SU-DHL-6 (cell line): ENCODE measurements at regions not wholly inside any gene's neighbourhood (a gene's known extent, or its start where the extent isn't known, plus 50 kb on each side); places are given as distances from the start of the nearest gene placed in this dataset.

Experiments used
- EZH2phosphoT487 ChIP-seq: fragments of 200-600 bp; sonication (generic), shearing (Covaris generic); conservative IDR thresholded peaks from 2 replicates; pipeline ENCODE4 v1.6.1; 2018; ENCODE audit warnings: mild to moderate bottlenecking, antibody characterized with exemption, low read length, moderate library complexity, mixed read lengths
- TF ChIP-seq, protein P1 (sequence below): fragments of 200-600 bp; sonication (generic); IDR thresholded peaks from one replicate; pipeline ENCODE4 v1.5.1; 2017; ENCODE audit warnings: antibody characterized with exemption, mild to moderate bottlenecking, low read length, moderate library complexity; ENCODE audit not compliant: insufficient read depth, poor library complexity, severe bottlenecking

DNA sequence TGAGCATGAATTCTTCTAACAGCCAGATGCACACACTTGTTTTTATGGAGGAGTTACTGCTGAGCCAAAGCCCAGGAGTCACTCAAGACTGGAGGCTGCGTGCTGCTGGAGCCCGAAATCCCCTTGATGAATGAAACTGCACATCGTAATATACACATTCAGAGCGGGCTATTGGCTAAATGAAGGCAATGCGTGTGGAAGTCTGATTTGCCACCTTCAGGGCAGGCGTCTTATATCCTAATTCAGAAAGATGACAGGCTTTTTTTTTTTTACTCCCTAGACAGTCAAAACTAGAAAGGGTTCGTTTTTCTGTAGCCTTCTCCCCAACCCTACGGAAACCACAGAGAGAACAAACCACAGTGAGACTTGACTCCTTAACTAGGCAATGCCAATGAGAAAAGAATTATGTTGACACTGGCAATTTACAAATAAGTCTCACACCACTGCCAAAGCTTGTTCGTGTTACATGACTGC lies 227.2 kb upstream of the KLF14 start:
- TF ChIP-seq, protein P1, sequence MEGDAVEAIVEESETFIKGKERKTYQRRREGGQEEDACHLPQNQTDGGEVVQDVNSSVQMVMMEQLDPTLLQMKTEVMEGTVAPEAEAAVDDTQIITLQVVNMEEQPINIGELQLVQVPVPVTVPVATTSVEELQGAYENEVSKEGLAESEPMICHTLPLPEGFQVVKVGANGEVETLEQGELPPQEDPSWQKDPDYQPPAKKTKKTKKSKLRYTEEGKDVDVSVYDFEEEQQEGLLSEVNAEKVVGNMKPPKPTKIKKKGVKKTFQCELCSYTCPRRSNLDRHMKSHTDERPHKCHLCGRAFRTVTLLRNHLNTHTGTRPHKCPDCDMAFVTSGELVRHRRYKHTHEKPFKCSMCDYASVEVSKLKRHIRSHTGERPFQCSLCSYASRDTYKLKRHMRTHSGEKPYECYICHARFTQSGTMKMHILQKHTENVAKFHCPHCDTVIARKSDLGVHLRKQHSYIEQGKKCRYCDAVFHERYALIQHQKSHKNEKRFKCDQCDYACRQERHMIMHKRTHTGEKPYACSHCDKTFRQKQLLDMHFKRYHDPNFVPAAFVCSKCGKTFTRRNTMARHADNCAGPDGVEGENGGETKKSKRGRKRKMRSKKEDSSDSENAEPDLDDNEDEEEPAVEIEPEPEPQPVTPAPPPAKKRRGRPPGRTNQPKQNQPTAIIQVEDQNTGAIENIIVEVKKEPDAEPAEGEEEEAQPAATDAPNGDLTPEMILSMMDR = no peak
- TF ChIP-seq EZH2phosphoT487 = no peak
